Left lung (tissue), 4 donors: ENCODE measurements at regions not wholly inside any gene's neighbourhood (a gene's known extent, or its start where the extent isn't known, plus 50 kb on each side); places are given as distances from the start of the nearest gene placed in this dataset.

Experiments used
- ATAC-seq: fragments of 200-7000 bp; cut with Tn5 transposase; one replicate; pipeline ENCODE4 v1.9.1; 2020; ENCODE audit warnings: moderate library complexity
- DNase-seq, 4 donors: peaks; one replicate each; pipeline ENCODE4 v3.0.0-alpha.2; 2013 to 2020
- H3K27ac ChIP-seq, 2 donors: fragments of 200-600 bp; sonication (generic) in 1 of 2; one replicate each; pipeline versions ENCODE4 v1.5.0 to v1.8.0; 2020 to 2021
- H3K27me3 ChIP-seq, 2 donors: fragments of 200-600 bp; sonication (generic) in 1 of 2; one replicate each; pipeline versions ENCODE4 v1.5.0 to v1.8.0; 2020 to 2021
- H3K36me3 ChIP-seq, 2 donors: fragments of 200-600 bp; sonication (generic) in 1 of 2; one replicate each; pipeline versions ENCODE4 v1.5.0 to v1.8.0; 2020 to 2021
- H3K4me1 ChIP-seq, 2 donors: fragments of 200-600 bp; one replicate each; pipeline ENCODE4 v1.8.0; 2021
- H3K4me3 ChIP-seq, 2 donors: fragments of 200-600 bp; sonication (generic) in 1 of 2; one replicate each; pipeline versions ENCODE4 v1.5.0 to v1.8.0; 2020 to 2021; ENCODE audit warnings: mild to moderate bottlenecking in 1 of 2
- H3K9me3 ChIP-seq, 2 donors: fragments of 200-600 bp; sonication (generic) in 1 of 2; one replicate each; pipeline versions ENCODE4 v1.5.0 to v1.8.0; 2020 to 2021
- CTCF ChIP-seq, 2 donors: fragments of 200-600 bp; sonication (generic) in 1 of 2; IDR thresholded peaks; one replicate each; pipeline versions ENCODE4 v1.5.0 to v1.8.0; 2021; ENCODE audit warnings: antibody characterized with exemption in 2 of 2
- intact Hi-C, 2 donors: fragments of 100-400 bp; cut with DNase I; formaldehyde crosslinking; loops; one replicate each; pipeline versions ENCODE4 v1.11.2 to v1.14.2; 2022
- donor health status: DM: no; HTN: yes; CAD: no.
- donor health status: DM: no; HTN: no; CAD: no.

DNA sequence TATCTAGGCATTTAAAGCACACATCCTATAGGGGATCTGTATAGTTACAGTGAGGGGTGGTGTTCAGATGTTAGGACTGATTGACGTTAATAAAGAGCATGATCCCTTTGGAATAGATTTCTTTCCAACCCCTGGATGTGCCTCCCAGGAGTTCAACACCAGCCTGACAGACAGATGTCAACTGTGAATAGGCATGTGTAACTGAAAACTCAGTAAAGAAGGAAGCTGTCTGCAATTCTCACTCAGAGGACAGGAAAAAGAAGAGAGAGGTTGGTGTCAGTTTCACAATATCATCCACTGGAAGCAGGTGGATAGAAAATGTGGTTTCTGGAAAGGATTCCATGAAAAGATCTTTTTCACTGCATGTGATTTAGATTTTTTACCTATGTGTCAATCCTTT is 396.3 kb downstream of the NSUN3 start:
- Histone ChIP-seq H3K4me1 (no peaks in the 10 kb centered on the region), H3K27ac (no peak overlapping the region), H3K4me3 (no peak overlapping the region), H3K9me3 (no peaks in the 10 kb centered on the region), H3K27me3 (no peaks in the 10 kb centered on the region), H3K36me3 (no peaks in the 10 kb centered on the region)
- no peak for ATAC-seq
- intact Hi-C loops = no loop called here
- TF ChIP-seq CTCF (IDR thresholded peaks at IDR 0.05) = no peak
- DNase-seq = no peak

DNA sequence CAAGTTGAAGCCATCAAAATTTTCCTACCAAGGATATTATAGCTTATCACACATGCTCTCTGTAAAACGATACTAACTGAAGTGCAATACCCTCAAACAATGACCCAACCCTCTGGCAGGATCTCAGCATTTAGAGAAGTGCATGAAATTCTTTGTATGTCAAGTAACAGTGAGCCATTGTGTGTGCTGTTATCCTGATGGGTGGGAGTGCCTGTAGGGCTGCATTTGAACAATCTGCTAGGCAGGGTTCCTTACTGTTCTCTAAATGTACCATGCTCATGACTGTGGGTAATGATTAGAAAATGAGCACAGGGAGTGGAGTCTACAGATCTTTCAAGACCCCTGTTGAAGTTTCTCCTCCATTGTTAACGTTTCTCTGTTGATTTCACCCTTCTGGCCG is 398.1 kb downstream of the NSUN3 start:
- no peak for TF ChIP-seq CTCF (IDR thresholded peaks at IDR 0.05)
- Histone ChIP-seq H3K9me3 (no peaks in the 10 kb centered on the region), H3K4me3 (no peak overlapping the region), H3K27me3 (no peaks in the 10 kb centered on the region), H3K36me3 (no peaks in the 10 kb centered on the region), H3K4me1 (no peaks in the 10 kb centered on the region), H3K27ac (no peak overlapping the region)
- intact Hi-C loops = no loop called here
- DNase-seq (no peak), ATAC-seq (no peak)

GRCh38 chr3:94462931-94463330 is 400.1 kb downstream of the NSUN3 start:
- H3K4me3 ChIP-seq = no peak overlapping the region
- H3K27me3 ChIP-seq = no peaks in the 10 kb centered on the region
- DNase-seq (no peak), ATAC-seq (no peak)
- TF ChIP-seq CTCF (IDR thresholded peaks at IDR 0.05) = no peak
- no peak overlapping the region for H3K27ac ChIP-seq
- intact Hi-C loops = no loop called here
- H3K36me3 ChIP-seq = no peaks in the 10 kb centered on the region
- H3K9me3 ChIP-seq = no peaks in the 10 kb centered on the region
- no peaks in the 10 kb centered on the region for H3K4me1 ChIP-seq

DNA sequence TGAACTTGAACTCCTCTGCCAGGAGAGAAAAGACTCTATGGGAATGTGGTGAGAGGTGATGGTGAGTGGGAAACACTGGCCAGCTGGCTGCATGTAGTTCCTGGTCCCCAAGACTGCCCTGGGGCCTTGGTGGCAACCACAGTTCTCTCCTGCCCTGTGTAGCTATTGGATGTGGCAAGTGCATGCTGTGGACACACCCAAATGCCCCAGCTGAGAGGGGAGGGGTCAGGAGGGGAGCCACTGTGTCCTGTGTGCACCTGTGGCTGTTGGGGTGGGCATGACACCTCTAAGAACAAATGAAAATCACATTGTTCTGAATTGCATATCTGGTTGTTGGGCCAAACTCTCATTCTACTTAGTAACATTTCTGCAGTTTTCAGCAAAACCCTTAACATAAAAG is 409.6 kb downstream of the NSUN3 start:
- Histone ChIP-seq H3K36me3 (no peaks in the 10 kb centered on the region), H3K27me3 (no peaks in the 10 kb centered on the region), H3K4me3 (no peak overlapping the region), H3K27ac (no peak overlapping the region), H3K9me3 (peaks cover 0 to 46% of the 10 kb centered on the region in 2 donors), H3K4me1 (no peaks in the 10 kb centered on the region)
- TF ChIP-seq CTCF (IDR thresholded peaks at IDR 0.05) = no peak
- intact Hi-C loops = no loop called here
- DNase-seq = no peak
- no peak for ATAC-seq

DNA sequence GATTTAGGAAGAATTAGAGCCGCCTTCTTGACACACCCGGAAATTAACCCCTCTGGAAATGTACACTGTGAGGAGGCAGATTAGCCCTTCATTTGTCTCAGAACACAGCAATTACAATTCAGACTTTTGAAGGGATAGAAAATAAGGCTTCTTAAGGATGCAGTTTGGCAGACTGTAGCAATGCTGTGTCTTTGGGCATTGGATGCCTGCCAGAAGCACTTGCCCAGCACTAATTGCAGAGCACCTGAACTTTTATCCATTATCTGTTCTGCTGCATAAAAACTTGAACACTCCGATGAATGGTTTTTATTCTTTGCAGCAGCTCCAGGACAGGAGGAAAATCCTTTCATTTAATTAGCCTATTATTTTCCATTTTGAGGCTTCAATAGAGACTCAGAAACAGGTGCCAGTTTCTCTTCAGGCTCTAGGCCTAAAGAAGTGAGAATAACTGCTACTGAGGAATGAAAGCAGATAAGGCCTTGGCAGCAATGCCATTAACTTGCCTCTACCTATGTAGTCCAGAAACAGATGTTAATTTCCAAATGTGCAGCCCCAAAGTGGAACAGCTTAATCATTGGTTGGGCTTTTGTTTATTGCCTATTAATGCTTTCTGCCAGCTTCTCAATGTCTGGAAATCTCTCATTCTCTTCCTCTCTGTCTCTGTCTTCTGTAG is 418.5 kb downstream of the NSUN3 start:
- H3K4me3 ChIP-seq = no peak overlapping the region
- DNase-seq = no peak
- no peaks in the 10 kb centered on the region for H3K36me3 ChIP-seq
- no peaks in the 10 kb centered on the region for H3K27me3 ChIP-seq
- intact Hi-C loops = no loop called here
- H3K9me3 ChIP-seq = peaks cover 0 to 13% of the 10 kb centered on the region in 2 donors
- ATAC-seq = no peak
- no peak for TF ChIP-seq CTCF (IDR thresholded peaks at IDR 0.05)
- no peak overlapping the region for H3K27ac ChIP-seq
- H3K4me1 ChIP-seq = no peaks in the 10 kb centered on the region
